Sigmoid colon (tissue), 4 donors: ENCODE measurements at regions not wholly inside any gene's neighbourhood (a gene's known extent, or its start where the extent isn't known, plus 50 kb on each side); places are given as distances from the start of the nearest gene placed in this dataset.

ENCODE experiments used
- EP300 ChIP-seq, 4 donors: sonication (generic); formaldehyde crosslinking; IDR thresholded peaks; one replicate each; pipeline ENCODE4 v1.6.1; 2017; ENCODE audit warnings: antibody characterized with exemption in 4 of 4
- POLR2AphosphoS5 ChIP-seq, 4 donors: sonication (generic); formaldehyde crosslinking; IDR thresholded peaks; one replicate each; pipeline ENCODE4 v1.6.1; 2017; ENCODE audit warnings: antibody characterized with exemption in 4 of 4

DNA sequence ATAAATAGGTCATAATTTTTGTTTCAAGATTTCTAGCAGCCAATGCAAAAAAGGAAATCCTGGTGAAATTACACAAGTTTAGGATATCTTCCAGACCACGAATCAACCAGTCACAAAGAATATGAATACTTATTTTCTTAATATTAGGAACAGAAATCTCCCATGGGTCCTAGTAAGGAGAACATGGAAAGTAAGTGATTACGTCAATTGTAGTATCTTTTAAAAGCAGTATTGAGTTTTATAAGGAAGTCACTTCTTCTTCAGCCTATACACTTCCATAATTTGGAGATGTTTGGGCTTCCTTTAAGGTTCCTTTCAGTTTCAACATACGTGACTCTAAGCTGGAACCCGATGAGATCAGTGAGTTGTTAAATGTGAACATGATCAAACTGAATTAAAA is 534.5 kb downstream of the USP25 start:
- no peak for TF ChIP-seq EP300 (IDR thresholded peaks at IDR 0.05)
- peak in 1 of 4 donors; percentile 23 for TF ChIP-seq POLR2AphosphoS5 (IDR thresholded peaks at IDR 0.05)
